Ishikawa (cell line): ENCODE measurements at regions not wholly inside any gene's neighbourhood (a gene's known extent, or its start where the extent isn't known, plus 50 kb on each side); places are given as distances from the start of the nearest gene placed in this dataset.

ENCODE experiments used
- CEBPB ChIP-seq: IDR thresholded peaks from 2 replicates; pipeline ENCODE4 v1.6.1; 2012
- CREB1 ChIP-seq: IDR thresholded peaks from 2 replicates; pipeline ENCODE4 v1.6.1; 2012; ENCODE audit warnings: low read depth
- EGR1 ChIP-seq: IDR thresholded peaks from 2 replicates; pipeline ENCODE4 v1.6.1; 2012
- EP300 ChIP-seq: IDR thresholded peaks from 2 replicates; pipeline ENCODE4 v1.6.1; 2012; ENCODE audit warnings: borderline replicate concordance
- FOXM1 ChIP-seq: IDR thresholded peaks from 2 replicates; pipeline ENCODE4 v1.6.1; 2012; ENCODE audit warnings: low read depth, borderline replicate concordance
- NFIC ChIP-seq: IDR thresholded peaks from 2 replicates; pipeline ENCODE4 v1.6.1; 2012
- RAD21 ChIP-seq: IDR thresholded peaks from 2 replicates; pipeline ENCODE4 v1.6.1; 2012; ENCODE audit warnings: low read depth
- TAF1 ChIP-seq: IDR thresholded peaks from 2 replicates; pipeline ENCODE4 v1.6.1; 2012; ENCODE audit warnings: low read depth, mild to moderate bottlenecking
- TCF12 ChIP-seq: IDR thresholded peaks from 2 replicates; pipeline ENCODE4 v1.6.1; 2012; ENCODE audit warnings: low read depth
- TEAD4 ChIP-seq: IDR thresholded peaks from 2 replicates; pipeline ENCODE4 v1.6.1; 2012
- YY1 ChIP-seq: IDR thresholded peaks from 2 replicates; pipeline ENCODE4 v1.6.1; 2012; ENCODE audit warnings: low read depth
- ZBTB7A ChIP-seq: IDR thresholded peaks from 2 replicates; pipeline ENCODE4 v1.6.1; 2012; ENCODE audit warnings: low read depth
- TF ChIP-seq, protein P1 (sequence below): IDR thresholded peaks from 2 replicates; pipeline ENCODE4 v1.6.1; 2012
- TF ChIP-seq, protein P2 (sequence below): IDR thresholded peaks from 2 replicates; pipeline ENCODE4 v1.6.1; 2012
- TF ChIP-seq, protein P3 (sequence below): IDR thresholded peaks from 2 replicates; pipeline ENCODE4 v1.6.1; 2012; ENCODE audit warnings: low read depth, mild to moderate bottlenecking

GRCh38 chr15:31263751-31264558 lies 62.7 kb upstream of the KLF13 start:
- 0 out of 2 replicates have a peak, but pooled peaks have one; percentile 35 for TF ChIP-seq TCF12
- TF ChIP-seq, protein P1, sequence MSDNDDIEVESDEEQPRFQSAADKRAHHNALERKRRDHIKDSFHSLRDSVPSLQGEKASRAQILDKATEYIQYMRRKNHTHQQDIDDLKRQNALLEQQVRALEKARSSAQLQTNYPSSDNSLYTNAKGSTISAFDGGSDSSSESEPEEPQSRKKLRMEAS, result no peak
- TF ChIP-seq EGR1, result no peak
- peak; percentile 87 for TF ChIP-seq NFIC

- TF ChIP-seq TCF12, result no peak
- TF ChIP-seq, protein P2, sequence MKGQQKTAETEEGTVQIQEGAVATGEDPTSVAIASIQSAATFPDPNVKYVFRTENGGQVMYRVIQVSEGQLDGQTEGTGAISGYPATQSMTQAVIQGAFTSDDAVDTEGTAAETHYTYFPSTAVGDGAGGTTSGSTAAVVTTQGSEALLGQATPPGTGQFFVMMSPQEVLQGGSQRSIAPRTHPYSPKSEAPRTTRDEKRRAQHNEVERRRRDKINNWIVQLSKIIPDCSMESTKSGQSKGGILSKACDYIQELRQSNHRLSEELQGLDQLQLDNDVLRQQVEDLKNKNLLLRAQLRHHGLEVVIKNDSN, result no peak
These were observed 62.0 kb upstream of the KLF13 start for GRCh38 chr15:31264559-31265089.

- no peak for TF ChIP-seq NFIC
- TF ChIP-seq TCF12, result no peak
- TF ChIP-seq, protein P1, result no peak
- TF ChIP-seq, protein P3, sequence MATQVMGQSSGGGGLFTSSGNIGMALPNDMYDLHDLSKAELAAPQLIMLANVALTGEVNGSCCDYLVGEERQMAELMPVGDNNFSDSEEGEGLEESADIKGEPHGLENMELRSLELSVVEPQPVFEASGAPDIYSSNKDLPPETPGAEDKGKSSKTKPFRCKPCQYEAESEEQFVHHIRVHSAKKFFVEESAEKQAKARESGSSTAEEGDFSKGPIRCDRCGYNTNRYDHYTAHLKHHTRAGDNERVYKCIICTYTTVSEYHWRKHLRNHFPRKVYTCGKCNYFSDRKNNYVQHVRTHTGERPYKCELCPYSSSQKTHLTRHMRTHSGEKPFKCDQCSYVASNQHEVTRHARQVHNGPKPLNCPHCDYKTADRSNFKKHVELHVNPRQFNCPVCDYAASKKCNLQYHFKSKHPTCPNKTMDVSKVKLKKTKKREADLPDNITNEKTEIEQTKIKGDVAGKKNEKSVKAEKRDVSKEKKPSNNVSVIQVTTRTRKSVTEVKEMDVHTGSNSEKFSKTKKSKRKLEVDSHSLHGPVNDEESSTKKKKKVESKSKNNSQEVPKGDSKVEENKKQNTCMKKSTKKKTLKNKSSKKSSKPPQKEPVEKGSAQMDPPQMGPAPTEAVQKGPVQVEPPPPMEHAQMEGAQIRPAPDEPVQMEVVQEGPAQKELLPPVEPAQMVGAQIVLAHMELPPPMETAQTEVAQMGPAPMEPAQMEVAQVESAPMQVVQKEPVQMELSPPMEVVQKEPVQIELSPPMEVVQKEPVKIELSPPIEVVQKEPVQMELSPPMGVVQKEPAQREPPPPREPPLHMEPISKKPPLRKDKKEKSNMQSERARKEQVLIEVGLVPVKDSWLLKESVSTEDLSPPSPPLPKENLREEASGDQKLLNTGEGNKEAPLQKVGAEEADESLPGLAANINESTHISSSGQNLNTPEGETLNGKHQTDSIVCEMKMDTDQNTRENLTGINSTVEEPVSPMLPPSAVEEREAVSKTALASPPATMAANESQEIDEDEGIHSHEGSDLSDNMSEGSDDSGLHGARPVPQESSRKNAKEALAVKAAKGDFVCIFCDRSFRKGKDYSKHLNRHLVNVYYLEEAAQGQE, result no peak
- TF ChIP-seq RAD21, result no peak
- TF ChIP-seq EGR1, result no peak
- TF ChIP-seq CEBPB, result no peak
- TF ChIP-seq, protein P2, result no peak
- no peak for TF ChIP-seq ZBTB7A
- TF ChIP-seq TAF1, result no peak
These were observed 61.4 kb upstream of the KLF13 start for GRCh38 chr15:31265090-31265870.

GRCh38 chr15:31265871-31266711 lies 60.5 kb upstream of the KLF13 start:
- TF ChIP-seq FOXM1, result no peak
- no peak for TF ChIP-seq CREB1
- no peak for TF ChIP-seq EGR1
- no peak for TF ChIP-seq YY1
- TF ChIP-seq RAD21, result no peak
- TF ChIP-seq NFIC, result no peak
- TF ChIP-seq ZBTB7A, result no peak
- no peak for TF ChIP-seq CEBPB
- TF ChIP-seq, protein P1, result no peak
- no peak for TF ChIP-seq TEAD4
- TF ChIP-seq, protein P3, result no peak
- TF ChIP-seq TCF12, result no peak
- TF ChIP-seq, protein P2, result no peak
- no peak for TF ChIP-seq EP300
- TF ChIP-seq TAF1, result no peak

GRCh38 chr15:31266712-31267111 lies 59.9 kb upstream of the KLF13 start:
- TF ChIP-seq NFIC (no peak), TAF1 (no peak), YY1 (no peak), RAD21 (no peak)
- TF ChIP-seq, protein P3, result no peak
- TF ChIP-seq, protein P2, result no peak
